Stimulated activated naive B cell treated with anti-CD40 and anti-IgM and Interleukin-4, amounts not matched to agents 10 μg/mL and 1 μg/mL and 100 μg/mL, for 72 hours (primary cell): ENCODE measurements at regions not wholly inside any gene's neighbourhood (a gene's known extent, or its start where the extent isn't known, plus 50 kb on each side); places are given as distances from the start of the nearest gene placed in this dataset.

Experiments
- ATAC-seq, 2 donors: fragments of 150-1000 bp; cut with Tn5 transposase; replicated peaks; 2 replicates each; pipeline ENCODE4 v1.10.0; 2021; ENCODE audit warnings: moderate library complexity in 1 of 2
- DNase-seq: peaks from one replicate; pipeline ENCODE4 v3.0.0; 2021
- H3K27ac Mint-ChIP-seq: one replicate; pipeline ENCODE4 v1.8.0; 2022; ENCODE audit warnings: mild to moderate bottlenecking, mixed read lengths
- H3K27me3 Mint-ChIP-seq, 2 donors: one replicate each; pipeline ENCODE4 v1.8.0; 2022; ENCODE audit warnings: mixed read lengths in 2 of 2
- H3K36me3 Mint-ChIP-seq, 2 donors: one replicate each; pipeline ENCODE4 v1.8.0; 2022; ENCODE audit warnings: mixed read lengths in 2 of 2, mild to moderate bottlenecking in 1 of 2
- H3K4me1 Mint-ChIP-seq, 2 donors: one replicate each; pipeline ENCODE4 v1.8.0; 2022; ENCODE audit warnings: mixed read lengths in 2 of 2, mild to moderate bottlenecking in 1 of 2
- H3K4me3 Mint-ChIP-seq, 2 donors: one replicate each; pipeline ENCODE4 v1.8.0; 2022; ENCODE audit warnings: mild to moderate bottlenecking in 2 of 2, mixed read lengths in 2 of 2, moderate library complexity in 1 of 2
- H3K9me3 Mint-ChIP-seq, 2 donors: one replicate each; pipeline ENCODE4 v1.8.0; 2022; ENCODE audit warnings: mixed read lengths in 2 of 2, mild to moderate bottlenecking in 1 of 2

DNA sequence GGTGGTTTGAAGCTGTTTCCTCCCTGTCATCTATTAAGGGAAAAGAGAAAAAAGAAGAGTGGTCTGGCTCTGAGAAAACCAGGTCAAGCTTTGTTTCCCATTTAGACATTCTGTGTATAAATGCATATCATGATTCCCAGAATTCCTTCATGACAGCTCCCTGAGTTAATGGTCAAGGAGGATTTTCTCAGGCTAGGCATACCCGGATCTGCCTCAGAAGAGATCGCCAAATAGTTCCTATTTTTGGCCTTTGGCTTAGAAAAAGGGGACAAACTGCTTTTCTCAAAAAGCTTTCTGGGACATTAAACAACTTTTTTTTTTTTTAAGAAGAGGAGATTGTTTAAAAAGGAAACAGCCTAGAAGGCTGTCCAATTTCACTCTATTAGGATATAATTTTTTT is 53.5 kb upstream of the PIP4K2A start:
- no peak overlapping the region for H3K27ac Mint-ChIP-seq
- no peak overlapping the region for H3K4me3 Mint-ChIP-seq
- peaks cover 0 to 3% of the 10 kb centered on the region in 2 donors for H3K9me3 Mint-ChIP-seq
- DNase-seq (no peak), ATAC-seq (no peak)
- H3K27me3 Mint-ChIP-seq = no peaks in the 10 kb centered on the region
- H3K36me3 Mint-ChIP-seq = peaks cover 2 to 4% of the 10 kb centered on the region in 2 donors
- H3K4me1 Mint-ChIP-seq = peaks cover 23 to 44% of the 10 kb centered on the region in 2 donors

- DNase-seq (no peak), ATAC-seq (no peak)
- Mint-ChIP-seq H3K9me3 (peaks cover 0 to 3% of the 10 kb centered on the region in 2 donors), H3K36me3 (peaks cover 2 to 4% of the 10 kb centered on the region in 2 donors), H3K4me1 (peaks cover 23 to 51% of the 10 kb centered on the region in 2 donors), H3K27ac (no peak overlapping the region), H3K27me3 (peaks cover 0 to 6% of the 10 kb centered on the region in 2 donors), H3K4me3 (no peak overlapping the region)
Measured at GRCh38 chr10:22766693-22767092, 52.3 kb upstream of the PIP4K2A start.

GRCh38 chr10:22765660-22766547 is 51.5 kb upstream of the PIP4K2A start:
- Mint-ChIP-seq H3K27me3 (peaks cover 0 to 7% of the 10 kb centered on the region in 2 donors), H3K27ac (no peak overlapping the region), H3K9me3 (peaks cover 0 to 3% of the 10 kb centered on the region in 2 donors), H3K36me3 (peaks cover 2 to 4% of the 10 kb centered on the region in 2 donors), H3K4me1 (peaks cover 23 to 51% of the 10 kb centered on the region in 2 donors), H3K4me3 (no peak overlapping the region)
- DNase-seq = peak; percentile 6
- peak; percentile 92 for ATAC-seq

GRCh38 chr10:22764639-22765038 is 50.3 kb upstream of the PIP4K2A start:
- Mint-ChIP-seq H3K4me3 (no peak overlapping the region), H3K4me1 (peaks cover 23 to 51% of the 10 kb centered on the region in 2 donors), H3K36me3 (peaks cover 0 to 2% of the 10 kb centered on the region in 2 donors), H3K27me3 (peaks cover 0 to 7% of the 10 kb centered on the region in 2 donors), H3K9me3 (peaks cover 0 to 1% of the 10 kb centered on the region in 2 donors), H3K27ac (peak overlapping the region; percentile 0)
- ATAC-seq = no peak
- DNase-seq = no peak
